Sigmoid colon (tissue), 6 donors: ENCODE measurements at regions not wholly inside any gene's neighbourhood (a gene's known extent, or its start where the extent isn't known, plus 50 kb on each side); places are given as distances from the start of the nearest gene placed in this dataset.
"Not testable (repeated sequence)": the region's sequence is repeated elsewhere in the genome, so short reads cannot be mapped to it uniquely, and the experiment has no call there.

ENCODE experiments used
- DNase-seq: peaks from one replicate; pipeline ENCODE4 v3.0.0-alpha.2; 2019
- H3K27ac ChIP-seq, 4 donors: fragments of 200-600 bp; sonication (generic); one replicate each; pipeline ENCODE4 v1.5.1; 2016 to 2019; ENCODE audit warnings: mild to moderate bottlenecking in 1 of 4
- H3K27me3 ChIP-seq, 3 donors: fragments of 200-600 bp; sonication (generic); one replicate each; pipeline ENCODE4 v1.5.1; 2019; ENCODE audit warnings: mild to moderate bottlenecking in 1 of 3
- H3K36me3 ChIP-seq, 4 donors: fragments of 200-600 bp; sonication (generic); one replicate each; pipeline ENCODE4 v1.5.1; 2016 to 2019
- H3K4me1 ChIP-seq, 4 donors: fragments of 200-600 bp; sonication (generic); one replicate each; pipeline ENCODE4 v1.5.1; 2017 to 2019
- H3K4me3 ChIP-seq, 4 donors: fragments of 200-600 bp; sonication (generic); one replicate each; pipeline ENCODE4 v1.5.1; 2017 to 2019; ENCODE audit warnings: mild to moderate bottlenecking in 2 of 4, moderate library complexity in 1 of 4
- H3K9me3 ChIP-seq, 4 donors: fragments of 200-600 bp in 3 of 4; sonication (generic) in 3 of 4; one replicate each; pipeline versions ENCODE4 v1.5.1 to v1.6.1; 2013 to 2019
- WGBS, 2 donors: extraction: QIAGEN DNeasy Blood & Tissue Kit; methylation state at CpG; one replicate each; pipeline ENCODE4 v1.1.7; 2013; 5-methylcytosine and 5-hydroxymethylcytosine counted together
- intact Hi-C: fragments of 100-400 bp; cut with DNase I; formaldehyde crosslinking; loops from one replicate; pipeline ENCODE4 v1.15.1; 2023
- TF ChIP-seq, protein P1 (sequence below), 4 experiments: fragments of 450-650 bp in 3 of 4; fragments of 200-600 bp in 1 of 4; IDR thresholded peaks; one replicate each; pipeline ENCODE4 v1.5.1; 2016 to 2019; ENCODE audit warnings: antibody characterized with exemption in 4 of 4, mild to moderate bottlenecking in 3 of 4, moderate library complexity in 2 of 4
- donor health status: healthy with polysubstance abuse.
- donor health status: healthy.

DNA sequence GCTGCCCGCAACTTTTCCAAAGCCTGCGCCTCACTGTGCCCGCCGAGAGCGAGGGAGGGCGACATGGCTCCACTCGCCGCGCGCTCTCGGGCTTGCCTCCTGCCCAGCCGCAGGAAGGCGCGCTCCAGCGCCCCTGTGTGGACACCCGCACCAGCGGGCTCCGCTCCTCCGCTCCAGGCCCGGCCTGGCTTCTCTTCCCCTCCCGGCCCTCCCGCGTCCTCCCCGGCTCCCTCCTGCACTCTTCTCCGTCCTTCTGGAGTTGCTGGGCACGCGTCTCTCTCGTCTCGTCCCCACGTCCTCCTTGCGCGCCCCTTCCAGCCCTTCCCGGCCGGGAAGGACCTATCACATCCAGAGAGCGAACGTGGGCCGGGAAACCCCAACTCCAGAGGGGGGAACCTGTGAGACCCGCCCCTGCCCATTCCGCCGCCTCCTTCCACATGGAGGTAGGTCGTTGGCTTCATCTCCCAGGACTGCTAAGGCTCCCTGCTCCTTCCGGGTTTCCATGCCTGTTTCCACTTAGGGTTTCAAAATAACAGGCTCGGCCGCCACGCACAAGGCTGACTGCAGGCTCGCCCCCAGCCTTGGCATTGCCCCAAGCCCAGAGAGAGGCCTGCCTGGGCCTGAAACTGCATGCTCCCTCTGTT, 175.4 kb downstream of the ATP6V0E2 start:
- DNase-seq: peak; percentile 74

DNA sequence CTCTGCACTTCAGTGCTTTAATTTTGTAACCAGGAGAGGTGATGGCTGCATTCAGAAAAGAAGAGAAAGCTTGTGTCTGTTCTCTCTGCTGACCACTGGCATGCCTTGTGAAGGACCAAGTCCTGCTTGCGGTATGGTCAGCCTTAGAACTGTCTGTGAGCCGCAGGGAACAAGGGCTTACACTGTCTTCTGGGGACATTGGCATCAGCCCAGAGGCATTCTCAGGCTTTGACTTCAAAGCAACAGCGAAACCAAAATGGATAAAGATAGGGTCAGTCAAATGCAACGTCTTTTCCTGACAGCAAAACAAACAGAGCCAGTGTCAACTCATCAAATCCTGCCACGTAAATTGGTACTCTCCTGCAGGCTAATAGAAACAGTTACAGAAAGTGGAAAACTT, 179.6 kb downstream of the ATP6V0E2 start:
- H3K27ac ChIP-seq, intact Hi-C loops: not testable (repeated sequence)
- H3K27me3 ChIP-seq: peaks cover 3 to 14% (median 11%) of the 10 kb centered on the region in 3 donors

More for the DNA sequence above, 175.4 kb downstream of the ATP6V0E2 start:
- Histone ChIP-seq H3K27ac (peak overlapping the region in 2 of 4 donors; percentile 69 to 77), H3K27me3 (peaks cover 3 to 23% (median 18%) of the 10 kb centered on the region in 3 donors), H3K4me1 (peaks cover 0 to 21% (median 16%) of the 10 kb centered on the region in 4 donors), H3K4me3 (peak overlapping the region; percentile 14 to 53 (median 38))
- H3K9me3 ChIP-seq, H3K36me3 ChIP-seq: not testable (repeated sequence)
- intact Hi-C loops: loop anchor here (10.0 kb wide), 1 partner anchor 164 kb away; no protein-coding TSS in a partner anchor
- WGBS, 2 donors: 14 to 21% methylated on average over 32 to 35 of the region's 46 CpGs
- TF ChIP-seq, protein P1, sequence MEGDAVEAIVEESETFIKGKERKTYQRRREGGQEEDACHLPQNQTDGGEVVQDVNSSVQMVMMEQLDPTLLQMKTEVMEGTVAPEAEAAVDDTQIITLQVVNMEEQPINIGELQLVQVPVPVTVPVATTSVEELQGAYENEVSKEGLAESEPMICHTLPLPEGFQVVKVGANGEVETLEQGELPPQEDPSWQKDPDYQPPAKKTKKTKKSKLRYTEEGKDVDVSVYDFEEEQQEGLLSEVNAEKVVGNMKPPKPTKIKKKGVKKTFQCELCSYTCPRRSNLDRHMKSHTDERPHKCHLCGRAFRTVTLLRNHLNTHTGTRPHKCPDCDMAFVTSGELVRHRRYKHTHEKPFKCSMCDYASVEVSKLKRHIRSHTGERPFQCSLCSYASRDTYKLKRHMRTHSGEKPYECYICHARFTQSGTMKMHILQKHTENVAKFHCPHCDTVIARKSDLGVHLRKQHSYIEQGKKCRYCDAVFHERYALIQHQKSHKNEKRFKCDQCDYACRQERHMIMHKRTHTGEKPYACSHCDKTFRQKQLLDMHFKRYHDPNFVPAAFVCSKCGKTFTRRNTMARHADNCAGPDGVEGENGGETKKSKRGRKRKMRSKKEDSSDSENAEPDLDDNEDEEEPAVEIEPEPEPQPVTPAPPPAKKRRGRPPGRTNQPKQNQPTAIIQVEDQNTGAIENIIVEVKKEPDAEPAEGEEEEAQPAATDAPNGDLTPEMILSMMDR (IDR thresholded peaks at IDR 0.05): peak in 1 of 4 experiments; percentile 15

DNA sequence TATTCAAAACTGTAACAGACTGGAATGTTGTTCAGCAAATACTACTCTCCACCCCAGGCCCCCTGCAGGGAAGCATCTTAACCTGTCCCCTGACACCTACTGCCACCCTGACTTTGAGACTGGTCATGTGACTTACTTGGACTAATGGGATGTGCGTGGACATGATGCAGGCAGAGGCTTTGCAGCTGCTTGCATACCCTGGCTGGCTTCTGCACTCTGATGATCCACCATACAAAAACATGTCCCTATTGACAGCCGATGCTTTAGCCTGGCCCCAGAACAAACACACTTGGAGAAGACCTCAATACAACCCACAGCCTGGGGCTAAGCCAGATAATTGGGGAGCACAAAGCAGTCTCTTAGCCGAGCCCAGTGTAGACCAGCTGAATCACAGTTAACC, 180.5 kb downstream of the ATP6V0E2 start:
- WGBS, 2 donors: 88 to 92% methylated on average over 3 of the region's 3 CpGs
- H3K4me3 ChIP-seq, H3K27me3 ChIP-seq, H3K36me3 ChIP-seq, intact Hi-C loops, H3K4me1 ChIP-seq, H3K9me3 ChIP-seq, H3K27ac ChIP-seq, DNase-seq: not testable (repeated sequence)

More for the DNA sequence above, 179.6 kb downstream of the ATP6V0E2 start:
- not testable (repeated sequence) for DNase-seq, H3K4me1 ChIP-seq, H3K9me3 ChIP-seq, H3K4me3 ChIP-seq, H3K36me3 ChIP-seq
- 69 to 82% methylated on average over 5 of the region's 5 CpGs for WGBS, 2 donors

DNA sequence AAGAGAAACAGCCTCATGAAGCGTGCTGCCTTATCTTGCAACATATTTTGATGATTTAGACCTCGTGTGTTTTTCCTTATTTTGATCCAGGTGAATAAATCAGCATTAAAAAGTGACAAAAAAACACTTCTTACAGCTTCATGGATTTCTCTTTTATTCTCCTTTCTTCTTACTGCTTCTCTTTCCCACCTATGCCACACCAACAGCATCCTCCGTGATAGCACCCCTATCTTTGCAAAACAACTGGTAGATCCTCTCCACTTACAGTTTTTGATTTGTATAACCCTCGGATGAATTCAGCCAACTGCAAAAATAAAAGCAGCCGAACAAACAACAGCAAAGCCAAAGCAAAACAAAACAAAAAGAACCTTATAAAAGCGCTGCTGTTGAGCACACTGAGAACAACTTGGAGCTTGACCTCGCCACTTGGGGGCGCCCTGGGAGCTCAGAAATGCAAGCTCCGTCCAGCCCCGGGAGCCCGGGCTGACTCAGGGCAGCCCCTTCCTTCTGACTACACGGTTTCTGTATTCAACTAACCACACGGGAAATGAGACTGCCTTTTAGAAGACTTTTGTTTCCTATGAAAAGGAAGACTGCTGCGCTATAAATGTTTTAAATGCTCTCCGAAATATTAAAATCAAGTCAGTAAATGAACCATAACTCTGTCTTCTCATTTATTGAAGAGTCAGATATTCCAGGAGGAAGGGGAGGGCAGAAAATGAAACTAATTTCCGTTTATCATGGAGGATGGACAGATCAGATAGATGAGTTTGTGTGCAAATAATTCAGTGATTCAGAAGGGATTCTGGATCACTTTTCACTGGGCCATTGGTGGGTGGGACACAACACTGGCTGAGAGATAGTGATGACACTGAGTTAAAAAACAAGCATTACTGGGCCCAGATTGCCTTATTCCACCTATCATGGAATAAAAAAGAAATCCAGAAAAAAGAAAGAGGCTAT, 186.8 kb downstream of the ATP6V0E2 start:
- DNase-seq: peak; percentile 89
- TF ChIP-seq, protein P1 (IDR thresholded peaks at IDR 0.05): peak in 1 of 4 experiments; percentile 42

DNA sequence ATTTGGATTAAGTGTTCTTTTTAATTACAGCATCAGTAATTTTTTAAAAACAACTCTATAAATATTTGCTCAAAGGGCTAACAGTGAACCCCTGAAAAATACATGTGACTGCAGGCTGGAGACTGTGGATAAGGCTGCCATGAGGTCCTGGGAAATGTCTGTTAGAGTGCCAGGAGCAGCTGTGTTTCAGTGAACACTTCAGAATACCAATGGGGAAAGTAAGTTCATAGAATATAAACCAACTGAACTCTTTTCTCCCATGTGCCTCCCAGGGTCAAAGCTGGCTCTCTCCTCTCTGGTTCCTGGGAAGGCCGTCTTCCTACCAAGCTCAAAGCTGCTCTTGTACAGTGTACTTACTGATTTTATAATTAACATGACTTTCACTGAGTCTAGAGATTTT, 189.4 kb downstream of the ATP6V0E2 start:
- H3K4me1 ChIP-seq, H3K27me3 ChIP-seq, H3K9me3 ChIP-seq, H3K36me3 ChIP-seq, H3K4me3 ChIP-seq, DNase-seq, intact Hi-C loops, H3K27ac ChIP-seq: not testable (repeated sequence)
- WGBS, 2 donors: 93% methylated on average over 1 of the region's 1 CpG

More for the DNA sequence above, 186.8 kb downstream of the ATP6V0E2 start:
- WGBS, 2 donors: 21 to 23% methylated on average over 10 of the region's 16 CpGs
- H3K9me3 ChIP-seq, H3K4me3 ChIP-seq, H3K27me3 ChIP-seq, H3K36me3 ChIP-seq, intact Hi-C loops, H3K4me1 ChIP-seq, H3K27ac ChIP-seq: not testable (repeated sequence)

DNA sequence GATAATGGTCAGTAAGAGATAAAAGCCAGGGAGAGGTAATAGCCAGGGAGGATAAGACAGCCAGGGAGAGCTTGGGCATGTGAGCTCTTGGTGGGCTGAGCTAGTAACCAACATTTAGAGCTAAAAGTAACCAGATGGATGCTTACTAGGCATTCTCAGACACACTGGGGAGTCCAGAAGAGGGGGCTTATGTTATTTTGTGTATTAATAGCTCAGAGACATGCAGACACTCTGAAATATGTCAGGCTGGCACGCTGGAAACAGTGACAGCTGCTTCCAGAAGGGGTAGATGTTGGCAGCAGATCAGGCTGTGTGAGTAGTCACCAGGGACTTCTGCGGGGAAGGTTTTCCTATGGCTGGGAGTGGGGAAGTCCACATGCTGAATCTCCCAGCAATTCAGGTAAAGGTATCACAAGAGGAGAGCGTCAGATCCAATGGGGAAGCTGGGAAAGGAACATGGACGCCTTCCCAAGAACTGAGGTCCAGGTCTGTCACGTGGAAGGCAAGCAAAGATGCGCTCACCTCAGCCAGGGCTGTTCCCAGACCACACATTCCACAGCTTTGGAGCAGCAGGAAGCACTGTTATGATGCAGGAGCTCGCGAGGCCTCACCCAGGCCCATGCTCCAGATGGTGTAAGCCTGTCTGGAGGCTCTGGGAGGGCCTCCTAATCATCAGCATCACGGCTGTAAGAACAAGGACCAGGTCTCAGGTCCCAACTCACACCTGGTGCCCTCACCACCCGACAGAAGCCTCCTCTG, 196.0 kb downstream of the ATP6V0E2 start:
- intact Hi-C loops, H3K27me3 ChIP-seq, H3K27ac ChIP-seq, H3K4me3 ChIP-seq, DNase-seq, H3K36me3 ChIP-seq, H3K4me1 ChIP-seq, H3K9me3 ChIP-seq: not testable (repeated sequence)
- WGBS, 2 donors: 79 to 85% methylated on average over 10 of the region's 10 CpGs

DNA sequence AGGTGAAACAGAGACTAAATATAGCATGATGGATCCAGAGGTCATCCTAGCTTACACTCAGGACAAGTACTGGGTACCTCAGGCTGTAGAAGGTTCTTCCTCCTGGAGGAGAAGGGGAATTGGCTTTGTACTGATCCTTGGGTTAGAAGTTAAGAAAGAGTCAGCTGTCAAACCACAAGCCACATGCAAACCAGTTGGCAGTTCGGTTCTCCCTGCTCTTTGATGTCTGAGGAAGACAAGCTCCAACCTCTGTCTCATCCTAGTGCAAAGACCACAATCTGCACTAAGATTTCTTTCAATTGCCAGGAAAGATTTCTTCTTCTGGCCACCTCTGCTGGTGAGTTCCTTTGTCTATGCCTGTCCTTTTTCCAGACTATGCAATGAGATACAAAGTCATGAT, 203.8 kb downstream of the ATP6V0E2 start:
- H3K4me3 ChIP-seq, H3K36me3 ChIP-seq, H3K27ac ChIP-seq, H3K9me3 ChIP-seq, H3K4me1 ChIP-seq, intact Hi-C loops, DNase-seq, H3K27me3 ChIP-seq: not testable (repeated sequence)
- 45 to 85% methylated on average over 1 of the region's 1 CpG for WGBS, 2 donors

DNA sequence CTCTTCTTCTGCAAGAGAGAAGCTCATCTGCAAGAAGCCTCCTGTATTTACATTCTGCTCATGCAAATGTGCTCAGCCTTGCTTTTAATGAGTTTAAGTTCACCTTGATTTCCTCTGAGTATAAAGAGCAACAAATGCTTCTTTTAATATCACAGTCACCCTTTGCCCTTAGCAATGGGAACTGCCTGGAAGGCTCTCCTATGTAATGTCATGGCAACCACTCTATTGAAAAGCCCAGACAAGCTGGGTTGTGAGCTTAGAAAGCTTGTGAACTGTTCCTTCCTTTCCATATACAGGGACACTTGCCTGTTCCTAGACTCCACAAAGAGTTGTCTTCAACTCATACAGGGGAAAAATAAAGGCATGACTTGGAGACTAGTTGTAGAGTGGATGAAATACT, 208.1 kb downstream of the ATP6V0E2 start:
- H3K4me3 ChIP-seq, H3K4me1 ChIP-seq, H3K9me3 ChIP-seq, DNase-seq, intact Hi-C loops, H3K36me3 ChIP-seq, H3K27me3 ChIP-seq, H3K27ac ChIP-seq: not testable (repeated sequence)

DNA sequence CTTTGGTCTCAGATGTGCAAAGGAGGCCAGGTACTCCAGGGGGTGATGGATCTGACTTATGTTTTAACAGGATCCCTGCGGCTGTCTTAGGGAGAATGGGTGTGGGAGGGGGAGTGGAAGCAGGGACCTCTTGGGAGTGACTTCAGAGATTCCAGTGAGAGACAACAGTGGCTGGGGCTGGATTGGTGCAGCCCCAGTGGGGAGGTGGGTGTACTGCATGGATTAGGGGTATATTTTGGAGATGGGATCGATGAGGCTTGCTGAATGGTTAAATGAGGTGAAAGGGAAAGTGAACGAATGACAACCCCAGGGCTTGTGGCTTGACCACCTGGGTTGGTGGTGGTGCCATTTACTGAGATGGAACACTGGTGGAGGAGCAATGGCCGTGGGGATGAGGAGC, 211.0 kb downstream of the ATP6V0E2 start:
- DNase-seq, H3K9me3 ChIP-seq, H3K36me3 ChIP-seq, H3K27ac ChIP-seq, intact Hi-C loops, H3K27me3 ChIP-seq, H3K4me1 ChIP-seq, H3K4me3 ChIP-seq: not testable (repeated sequence)
- WGBS, 2 donors: 91 to 95% methylated on average over 4 of the region's 4 CpGs

DNA sequence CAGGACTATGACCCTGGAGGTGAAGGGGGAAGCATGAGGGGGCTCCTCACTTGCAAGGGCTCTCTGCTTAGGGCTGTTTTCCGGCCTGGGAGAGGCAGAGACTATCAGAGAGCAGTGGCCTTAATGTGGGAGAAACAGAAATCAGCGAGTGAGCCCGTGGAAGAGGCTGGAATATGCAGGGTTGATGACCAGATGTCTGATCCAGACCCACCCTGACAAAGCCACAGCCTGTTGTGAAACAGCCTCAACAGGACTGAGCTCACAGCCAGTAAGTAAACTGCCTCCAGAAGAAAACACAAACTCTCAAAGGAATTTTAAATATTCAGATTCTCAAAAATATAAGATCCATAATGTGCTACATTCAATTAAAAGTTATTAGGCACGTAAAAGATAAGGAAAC, 213.7 kb downstream of the ATP6V0E2 start:
- peak overlapping the region in 1 of 4 donors; percentile 49 for H3K27ac ChIP-seq
- 73 to 81% methylated on average over 4 of the region's 4 CpGs for WGBS, 2 donors
- H3K27me3 ChIP-seq, H3K9me3 ChIP-seq, intact Hi-C loops, H3K36me3 ChIP-seq, H3K4me3 ChIP-seq, H3K4me1 ChIP-seq: not testable (repeated sequence)
- peak; percentile 76 for DNase-seq
